ENCODE measurements at regions not wholly inside any gene's neighbourhood (a gene's known extent, or its start where the extent isn't known, plus 50 kb on each side); places are given as distances from the start of the nearest gene placed in this dataset.
"Not testable (repeated sequence)": the region's sequence is repeated elsewhere in the genome, so short reads cannot be mapped to it uniquely, and the experiment has no call there.

DNA sequence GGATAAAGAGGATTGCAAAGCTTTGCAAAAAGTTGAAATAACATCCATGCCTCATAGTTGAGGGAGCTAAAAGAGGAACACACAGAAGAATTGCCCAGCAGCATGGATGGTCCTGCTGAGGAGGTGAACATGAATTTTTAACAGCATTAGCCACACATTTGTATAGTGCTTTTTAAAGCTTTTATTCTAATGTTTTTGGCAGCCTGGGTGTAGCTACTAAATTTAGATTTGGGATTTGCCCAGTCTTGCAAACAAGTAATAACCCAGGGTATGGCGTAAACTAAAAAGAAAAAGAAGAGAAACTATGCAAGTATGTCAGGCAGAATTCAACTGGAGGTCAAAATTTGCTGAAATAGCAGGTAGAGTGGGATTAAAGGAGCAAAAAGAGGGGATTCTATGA, 75.1 kb upstream of the PTPRK start:
- DNase-seq, result no peak

DNA sequence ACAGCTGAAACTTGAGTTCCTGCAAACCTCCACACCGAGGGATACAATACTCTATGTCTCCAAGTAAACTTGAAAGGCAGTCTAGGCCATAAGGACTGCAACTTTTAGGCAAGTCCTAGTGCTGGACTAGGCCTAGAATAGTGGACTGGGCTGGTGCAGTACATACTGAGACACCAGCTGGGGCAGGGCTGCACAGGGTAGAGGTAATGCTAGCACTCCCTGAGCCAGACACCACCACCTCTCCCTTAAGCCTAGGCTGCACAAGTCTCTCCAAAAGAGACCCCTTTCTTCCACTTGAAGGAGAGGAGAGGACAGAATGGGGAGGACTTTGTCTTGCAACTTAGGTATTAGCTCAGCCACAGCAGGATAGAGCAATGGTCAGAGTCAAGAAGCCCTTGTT, 65.7 kb upstream of the PTPRK start:
- DNase-seq, result no peak

DNA sequence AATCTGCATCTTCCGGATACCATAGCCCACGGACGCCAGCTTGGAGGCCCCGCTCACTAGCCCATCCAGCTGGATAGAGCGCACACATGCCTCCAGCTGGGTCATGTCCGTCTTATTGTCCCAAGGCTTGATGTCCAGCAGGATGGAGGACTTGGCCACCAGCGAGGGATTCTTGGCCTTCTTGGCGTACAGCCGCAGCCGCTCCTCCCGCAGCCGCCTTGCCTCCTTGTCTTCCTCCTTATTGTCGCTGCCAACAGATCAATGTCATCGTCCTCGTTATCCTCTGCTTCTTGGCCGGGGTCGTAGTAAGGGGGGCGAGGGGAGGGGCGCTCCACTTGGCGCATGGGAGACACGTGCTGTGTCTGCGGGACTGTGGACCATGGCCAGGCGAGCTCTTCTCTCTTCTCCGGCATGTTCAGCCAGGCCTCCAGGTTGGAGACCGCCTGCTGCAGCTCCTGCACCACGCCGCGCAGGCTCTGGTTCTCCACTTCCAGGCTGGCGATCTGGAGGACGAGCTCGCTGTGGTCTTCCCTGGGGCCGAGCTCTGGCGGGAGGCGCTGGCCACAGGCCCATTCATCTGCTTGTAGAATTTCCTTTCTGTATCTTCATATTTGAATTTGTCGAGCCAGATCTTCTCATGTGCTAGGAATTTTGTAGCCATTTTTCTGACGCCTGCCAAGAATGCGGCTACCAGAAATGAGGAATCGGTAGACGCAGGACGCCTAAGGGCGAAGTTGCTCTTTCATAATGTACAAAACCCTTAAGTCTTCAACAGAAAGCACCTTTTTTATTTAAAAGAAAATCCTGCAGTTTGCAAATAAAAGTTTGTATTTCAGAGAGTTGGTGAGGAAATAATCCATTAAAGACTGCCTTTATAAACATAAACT, 60.1 kb upstream of the PTPRK start:
- no peak for DNase-seq

DNA sequence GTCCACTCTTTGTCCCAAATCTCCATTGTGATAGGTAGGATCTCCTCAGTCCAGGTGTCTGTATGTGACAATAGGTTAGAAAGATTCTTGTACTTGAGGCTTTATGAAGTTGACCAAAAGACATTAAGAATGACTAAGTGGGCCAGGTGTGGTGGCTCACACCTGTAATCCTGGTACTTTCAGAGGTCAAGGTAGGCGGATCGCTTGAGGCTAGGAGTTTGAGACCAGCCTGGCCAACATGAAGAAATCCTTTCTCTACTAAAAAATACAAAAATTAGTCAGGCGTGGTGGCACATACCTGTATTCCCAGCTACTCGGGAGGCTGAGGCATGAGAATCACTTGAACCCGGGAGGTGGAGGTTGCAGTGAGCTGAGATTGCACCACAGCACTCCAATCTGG, 54.9 kb upstream of the PTPRK start:
- not testable (repeated sequence) for DNase-seq

DNA sequence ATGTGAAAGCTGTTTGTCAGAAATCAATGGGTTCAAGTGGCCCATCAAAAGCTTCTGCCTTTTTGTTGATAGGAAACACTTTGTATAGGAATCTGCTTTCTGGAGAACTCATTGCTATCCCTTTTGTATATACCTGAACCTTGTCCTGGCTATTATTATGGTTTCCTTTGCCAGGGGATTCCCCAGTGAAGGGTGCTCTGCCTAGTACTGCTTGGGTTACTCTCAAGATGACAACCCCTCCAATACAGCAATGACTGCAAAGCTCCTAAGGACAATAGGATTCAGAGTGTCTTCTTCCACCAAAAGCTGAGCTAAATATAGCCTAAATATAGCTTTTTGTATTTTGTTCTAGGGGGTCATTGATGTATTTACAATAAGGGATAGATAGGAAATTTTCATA, 54.0 kb upstream of the PTPRK start:
- no peak for DNase-seq

DNA sequence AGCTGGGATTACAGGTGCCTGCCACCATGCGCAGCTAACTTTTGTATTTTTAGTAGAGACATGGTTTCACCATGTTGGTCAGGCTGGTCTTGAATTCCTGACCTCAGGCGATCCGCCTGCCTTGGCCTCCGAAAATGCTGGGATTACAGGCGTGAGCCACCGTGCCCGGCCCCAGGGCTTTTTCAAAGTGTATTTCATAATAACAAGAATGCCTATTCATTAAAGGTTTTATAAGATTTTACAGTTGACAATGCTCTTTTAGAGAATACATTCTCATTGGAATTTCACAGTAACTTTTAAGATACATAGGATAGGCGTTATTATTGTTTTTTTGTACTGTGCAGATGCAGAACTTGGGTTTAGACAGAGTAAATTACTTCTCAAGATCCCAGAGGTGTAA, 52.6 kb upstream of the PTPRK start:
- no peak for DNase-seq

DNA sequence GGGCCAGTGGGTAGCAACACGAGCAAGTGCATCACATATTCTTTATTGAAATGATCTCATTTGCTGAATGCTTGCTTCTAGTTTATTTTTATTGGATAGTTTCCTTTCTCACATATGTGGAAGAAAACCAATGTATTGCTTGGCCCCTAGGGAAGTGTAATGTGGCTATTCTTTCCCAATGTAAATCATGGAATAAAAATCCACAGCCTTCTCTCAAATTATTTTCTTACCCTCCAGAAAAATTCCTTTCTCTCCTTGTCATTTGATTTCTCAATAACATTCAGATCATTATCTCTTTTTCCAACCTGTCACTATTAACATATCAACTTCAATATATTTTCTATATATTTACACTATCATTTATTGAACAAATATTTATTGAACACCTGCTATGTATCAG, 51.9 kb upstream of the PTPRK start:
- no peak for DNase-seq

DNA sequence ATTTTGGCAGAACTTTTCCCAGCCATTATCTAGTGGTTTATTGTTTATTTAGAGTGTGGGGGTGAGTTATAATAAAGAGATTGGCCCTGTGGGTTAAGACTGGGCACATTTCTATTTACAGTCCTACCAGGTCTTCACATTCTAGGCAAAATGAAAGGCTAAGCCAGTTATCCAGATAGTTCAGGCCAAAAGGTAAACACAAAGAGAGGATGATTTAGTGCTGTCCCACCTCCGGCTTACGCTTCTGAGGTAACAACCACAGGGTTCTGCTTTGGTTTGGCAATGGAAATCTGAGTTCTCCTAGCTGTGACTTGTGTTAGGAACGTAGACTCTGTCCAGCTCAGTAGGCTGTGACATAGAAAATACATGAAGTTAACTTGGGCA, 50.3 kb upstream of the PTPRK start:
- DNase-seq, result no peak

DNA sequence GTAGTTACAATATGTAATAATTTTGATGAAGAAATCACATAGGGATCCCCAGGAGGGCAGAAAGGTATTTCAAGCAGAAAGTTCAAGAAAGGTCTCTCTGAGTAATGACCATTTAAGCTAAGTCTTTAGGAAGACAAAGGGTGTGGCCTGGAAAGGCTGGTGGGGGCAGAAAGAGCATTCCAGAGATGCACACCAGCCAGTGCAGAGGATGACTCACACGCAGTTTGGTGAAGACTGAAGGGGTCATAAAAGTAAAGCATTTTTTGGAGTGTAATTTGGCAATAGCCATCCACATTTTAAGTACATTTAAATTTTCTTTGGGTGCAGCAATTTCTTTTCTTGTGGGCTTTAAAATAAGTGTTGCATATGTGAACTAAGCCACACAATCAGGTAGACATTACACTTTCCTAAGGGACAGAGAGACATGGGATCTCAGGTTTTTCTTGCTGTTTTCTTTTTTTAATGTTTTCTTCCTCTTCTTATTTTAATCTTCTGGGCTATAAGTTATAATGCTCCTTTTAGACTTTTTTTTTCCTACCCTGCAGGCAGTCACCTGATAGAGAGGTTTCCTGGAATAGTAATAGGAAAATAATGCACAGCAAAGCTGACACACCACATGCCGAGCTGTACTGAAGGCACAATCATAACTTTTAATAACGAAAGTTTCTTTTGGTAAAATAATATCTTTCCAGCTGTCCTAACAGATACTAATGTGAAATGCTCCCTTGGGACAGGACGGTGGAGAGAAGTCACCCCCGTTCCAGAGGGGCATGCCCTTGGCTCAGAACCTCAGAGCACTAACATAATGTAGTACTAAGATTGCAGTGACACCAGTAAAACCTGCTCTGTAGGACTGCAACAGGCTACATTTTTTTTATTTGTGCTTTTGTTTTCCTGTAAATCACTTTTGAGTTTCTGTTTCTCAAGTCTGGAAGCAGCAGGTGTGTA, 49.6 kb upstream of the PTPRK start:
- no peak for DNase-seq
